Keratinocyte (primary cell): ENCODE measurements at regions not wholly inside any gene's neighbourhood (a gene's known extent, or its start where the extent isn't known, plus 50 kb on each side); places are given as distances from the start of the nearest gene placed in this dataset.

Source experiments
- CTCF ChIP-seq, 3 experiments: IDR thresholded peaks in 1 of 3; conservative IDR thresholded peaks in 1 of 3; optimal IDR thresholded peaks in 1 of 3; 2 replicates in 2 of 3; 3 replicates in 1 of 3; pipeline versions ENCODE3 to v1.5.1; 2011; ENCODE audit warnings: low read length in 3 of 3, mild to moderate bottlenecking in 3 of 3, moderate library complexity in 2 of 3, control low read depth in 1 of 3, inconsistent platforms in 1 of 3; ENCODE audit not compliant: insufficient read depth in 2 of 3; ENCODE audit errors: extremely low read depth in 1 of 3
- EZH2 ChIP-seq: IDR thresholded peaks from one replicate; pipeline ENCODE4 v1.6.1; 2012; ENCODE audit warnings: inconsistent platforms, mild to moderate bottlenecking, low read length, moderate library complexity

GRCh38 chr19:30233375-30233774 is 138.8 kb upstream of the ZNF536 start:
- TF ChIP-seq EZH2 = no peak
- no peak for TF ChIP-seq CTCF (optimal IDR thresholded peaks at IDR 0.05 in 1 of 3, IDR thresholded peaks at IDR 0.05 in 1 of 3, conservative IDR thresholded peaks at IDR 0.05 in 1 of 3; ENCODE audit: extremely low read depth in 1 of 3, insufficient read depth in 2 of 3, low read length in 3 of 3)
